ENCODE measurements at regions not wholly inside any gene's neighbourhood (a gene's known extent, or its start where the extent isn't known, plus 50 kb on each side); places are given as distances from the start of the nearest gene placed in this dataset.

DNA sequence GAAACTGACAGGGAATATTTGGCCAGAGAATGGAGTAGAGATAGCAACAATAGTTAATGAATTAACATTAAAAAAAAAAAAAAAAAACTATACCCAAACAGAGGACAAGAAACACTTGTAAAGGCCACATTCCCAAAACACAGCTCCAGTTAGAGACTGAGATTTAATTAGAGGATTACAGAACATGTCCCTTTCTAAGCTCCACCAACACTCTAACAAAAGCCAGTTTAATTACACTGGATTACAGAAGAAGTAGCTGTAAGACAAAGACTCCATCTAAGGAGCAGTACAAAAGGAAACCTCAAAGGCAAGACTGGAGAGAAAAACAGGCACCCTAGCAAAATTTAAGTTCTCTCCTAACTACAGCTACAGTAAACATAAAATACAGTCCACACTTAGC, 1247.7 kb upstream of the AGA start:
- POLR2A ChIA-PET (ENCODE audit: low non-redundant PET): no interaction called here
- BruUV-seq (replicated peaks): no TSS peak
- Histone ChIP-seq H3K9me3 (ENCODE audit: low read depth, low read length, poor library complexity, severe bottlenecking) (no peaks in the 10 kb centered on the region), H3K27me3 (replicated peaks; ENCODE audit: insufficient read depth, low read depth, low read length, poor library complexity) (no peaks in the 10 kb centered on the region), H3K27ac (ENCODE audit: low read depth, low read length, poor library complexity, severe bottlenecking) (no peak overlapping the region), H3K4me1 (ENCODE audit: insufficient read depth, low read length, poor library complexity, severe bottlenecking) (no peaks in the 10 kb centered on the region), H3K4me3 (ENCODE audit: low read depth, low read length, poor library complexity, severe bottlenecking) (no peak overlapping the region), H3K36me3 (ENCODE audit: insufficient read depth, low read length, poor library complexity, severe bottlenecking) (no peaks in the 10 kb centered on the region)
- CTCF ChIA-PET: no interaction called here
- intact Hi-C loops (cut with micrococcal nuclease; ENCODE audit: unreplicated experiment): no loop called here
- no peak for DNase-seq (ENCODE audit: low spot score)
- TF ChIP-seq EZH2 (IDR thresholded peaks at IDR 0.05; ENCODE audit: borderline replicate concordance, low read depth, low read length, poor library complexity, severe bottlenecking) (no peak), CTCF (conservative IDR thresholded peaks at IDR 0.05; ENCODE audit: low read depth, low read length) (no peak)

DNA sequence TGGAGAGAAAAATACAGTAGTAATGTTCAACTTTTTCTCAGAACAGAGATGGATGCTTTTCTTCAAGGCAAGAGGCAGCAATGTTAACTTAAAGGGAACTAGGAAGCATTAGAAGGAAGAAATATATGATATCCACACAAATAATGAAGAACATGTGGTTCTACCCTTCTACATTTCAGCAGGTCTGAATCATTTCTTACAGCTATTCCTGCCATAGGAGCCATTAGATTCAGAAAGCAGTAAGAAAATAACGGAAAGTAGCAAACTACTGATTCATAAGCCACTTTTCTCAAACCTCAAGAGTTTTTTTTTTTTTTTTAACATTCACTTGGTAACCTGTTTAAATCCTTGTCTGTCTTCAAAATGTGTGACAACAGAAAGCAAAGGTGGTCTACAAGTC, 1251.6 kb upstream of the AGA start:
- DNase-seq (ENCODE audit: low spot score): no peak
- TF ChIP-seq CTCF (conservative IDR thresholded peaks at IDR 0.05; ENCODE audit: low read depth, low read length) (no peak), EZH2 (IDR thresholded peaks at IDR 0.05; ENCODE audit: borderline replicate concordance, low read depth, low read length, poor library complexity, severe bottlenecking) (no peak)
- no peaks in the 10 kb centered on the region for H3K9me3 ChIP-seq (ENCODE audit: low read depth, low read length, poor library complexity, severe bottlenecking)
- no peak overlapping the region for H3K27ac ChIP-seq (ENCODE audit: low read depth, low read length, poor library complexity, severe bottlenecking)
- H3K27me3 ChIP-seq (replicated peaks; ENCODE audit: insufficient read depth, low read depth, low read length, poor library complexity): no peaks in the 10 kb centered on the region
- no peaks in the 10 kb centered on the region for H3K4me1 ChIP-seq (ENCODE audit: insufficient read depth, low read length, poor library complexity, severe bottlenecking)
- intact Hi-C loops (cut with micrococcal nuclease; ENCODE audit: unreplicated experiment): no loop called here
- CTCF ChIA-PET: no interaction called here
- no peaks in the 10 kb centered on the region for H3K36me3 ChIP-seq (ENCODE audit: insufficient read depth, low read length, poor library complexity, severe bottlenecking)
- no TSS peak for BruUV-seq (replicated peaks)
- POLR2A ChIA-PET (ENCODE audit: low non-redundant PET): no interaction called here
- H3K4me3 ChIP-seq (ENCODE audit: low read depth, low read length, poor library complexity, severe bottlenecking): no peak overlapping the region

DNA sequence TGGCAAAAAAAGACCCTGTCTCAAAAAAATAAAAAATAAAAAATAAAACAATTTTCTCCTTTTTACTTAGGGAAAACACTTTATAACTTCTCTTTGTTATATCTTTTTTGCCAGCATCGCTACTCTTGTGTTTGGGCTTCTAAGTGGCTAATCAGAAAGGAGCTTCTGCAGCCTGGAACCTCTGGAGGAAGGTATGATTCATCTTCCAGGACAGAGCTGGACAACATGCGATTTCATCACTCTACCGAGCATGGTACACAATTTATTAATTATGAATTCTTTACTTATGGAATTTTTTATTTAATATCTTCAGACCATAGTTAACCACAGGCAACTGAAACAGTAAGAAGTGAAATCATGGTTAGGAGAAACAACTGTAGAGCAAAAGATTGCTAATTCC, 1254.3 kb upstream of the AGA start:
- TF ChIP-seq EZH2 (IDR thresholded peaks at IDR 0.05; ENCODE audit: borderline replicate concordance, low read depth, low read length, poor library complexity, severe bottlenecking): no peak
- TF ChIP-seq CTCF (conservative IDR thresholded peaks at IDR 0.05; ENCODE audit: low read depth, low read length): no peak
- DNase-seq (ENCODE audit: low spot score): no peak
- no TSS peak for BruUV-seq (replicated peaks)
- Histone ChIP-seq H3K4me1 (ENCODE audit: insufficient read depth, low read length, poor library complexity, severe bottlenecking) (no peaks in the 10 kb centered on the region), H3K36me3 (ENCODE audit: insufficient read depth, low read length, poor library complexity, severe bottlenecking) (no peaks in the 10 kb centered on the region), H3K27ac (ENCODE audit: low read depth, low read length, poor library complexity, severe bottlenecking) (no peak overlapping the region), H3K27me3 (replicated peaks; ENCODE audit: insufficient read depth, low read depth, low read length, poor library complexity) (no peaks in the 10 kb centered on the region), H3K9me3 (ENCODE audit: low read depth, low read length, poor library complexity, severe bottlenecking) (no peaks in the 10 kb centered on the region), H3K4me3 (ENCODE audit: low read depth, low read length, poor library complexity, severe bottlenecking) (no peak overlapping the region)
- ChIA-PET CTCF (no interaction called here), POLR2A (ENCODE audit: low non-redundant PET) (no interaction called here)
- intact Hi-C loops (cut with micrococcal nuclease; ENCODE audit: unreplicated experiment): no loop called here
